HS-5 (cell line): ENCODE measurements at regions not wholly inside any gene's neighbourhood (a gene's known extent, or its start where the extent isn't known, plus 50 kb on each side); places are given as distances from the start of the nearest gene placed in this dataset.
"Not testable (repeated sequence)": the region's sequence is repeated elsewhere in the genome, so short reads cannot be mapped to it uniquely, and the experiment has no call there.

ENCODE experiments used
- DNase-seq: peaks from one replicate; pipeline ENCODE4 v3.0.0-alpha.2; 2012; ENCODE audit warnings: low read depth

- no peak for DNase-seq
Observed at GRCh38 chr2:34545486-34546136, 946.5 kb upstream of the FAM98A start.

- no peak for DNase-seq
Observed at GRCh38 chr2:34534761-34535160, 935.7 kb upstream of the FAM98A start.

- no peak for DNase-seq
Observed at GRCh38 chr2:34534341-34534740, 935.2 kb upstream of the FAM98A start.

GRCh38 chr2:34533585-34534183 lies 934.6 kb upstream of the FAM98A start:
- DNase-seq = no peak

- no peak for DNase-seq
Observed at GRCh38 chr2:34529965-34530364, 930.9 kb upstream of the FAM98A start.

GRCh38 chr2:34523958-34524514 lies 924.9 kb upstream of the FAM98A start:
- no peak for DNase-seq

GRCh38 chr2:34519659-34520058 lies 920.6 kb upstream of the FAM98A start:
- no peak for DNase-seq

GRCh38 chr2:34498561-34498960 lies 899.5 kb upstream of the FAM98A start:
- no peak for DNase-seq

GRCh38 chr2:34494192-34494591 lies 895.1 kb upstream of the FAM98A start:
- DNase-seq = not testable (repeated sequence)

GRCh38 chr2:34492561-34493455 lies 893.7 kb upstream of the FAM98A start:
- no peak for DNase-seq

- no peak for DNase-seq
Observed at GRCh38 chr2:34486965-34487364, 887.9 kb upstream of the FAM98A start.

- DNase-seq = no peak
Observed at GRCh38 chr2:34481542-34481941, 882.4 kb upstream of the FAM98A start.

- DNase-seq = no peak
Observed at GRCh38 chr2:34480366-34480765, 881.3 kb upstream of the FAM98A start.

GRCh38 chr2:34475156-34475555 lies 876.1 kb upstream of the FAM98A start:
- DNase-seq = no peak

GRCh38 chr2:34474646-34475045 lies 875.5 kb upstream of the FAM98A start:
- DNase-seq = no peak

GRCh38 chr2:34447097-34447496 lies 848.0 kb upstream of the FAM98A start:
- DNase-seq = no peak

GRCh38 chr2:34423301-34423700 lies 824.2 kb upstream of the FAM98A start:
- DNase-seq = no peak

- DNase-seq = peak; percentile 68
Observed at GRCh38 chr2:34419856-34420255, 820.8 kb upstream of the FAM98A start.

GRCh38 chr2:34416856-34417255 lies 817.8 kb upstream of the FAM98A start:
- no peak for DNase-seq

- DNase-seq = no peak
Observed at GRCh38 chr2:34414856-34415255, 815.8 kb upstream of the FAM98A start.

GRCh38 chr2:34408100-34408499 lies 809.0 kb upstream of the FAM98A start:
- no peak for DNase-seq

GRCh38 chr2:34403512-34403911 lies 804.4 kb upstream of the FAM98A start:
- DNase-seq = no peak

GRCh38 chr2:34402376-34402775 lies 803.3 kb upstream of the FAM98A start:
- DNase-seq = no peak
